ENCODE measurements at regions not wholly inside any gene's neighbourhood (a gene's known extent, or its start where the extent isn't known, plus 50 kb on each side); places are given as distances from the start of the nearest gene placed in this dataset.
A peak's percentile ranks its signal among the peaks of the same experiment; 100 is the strongest.

DNA sequence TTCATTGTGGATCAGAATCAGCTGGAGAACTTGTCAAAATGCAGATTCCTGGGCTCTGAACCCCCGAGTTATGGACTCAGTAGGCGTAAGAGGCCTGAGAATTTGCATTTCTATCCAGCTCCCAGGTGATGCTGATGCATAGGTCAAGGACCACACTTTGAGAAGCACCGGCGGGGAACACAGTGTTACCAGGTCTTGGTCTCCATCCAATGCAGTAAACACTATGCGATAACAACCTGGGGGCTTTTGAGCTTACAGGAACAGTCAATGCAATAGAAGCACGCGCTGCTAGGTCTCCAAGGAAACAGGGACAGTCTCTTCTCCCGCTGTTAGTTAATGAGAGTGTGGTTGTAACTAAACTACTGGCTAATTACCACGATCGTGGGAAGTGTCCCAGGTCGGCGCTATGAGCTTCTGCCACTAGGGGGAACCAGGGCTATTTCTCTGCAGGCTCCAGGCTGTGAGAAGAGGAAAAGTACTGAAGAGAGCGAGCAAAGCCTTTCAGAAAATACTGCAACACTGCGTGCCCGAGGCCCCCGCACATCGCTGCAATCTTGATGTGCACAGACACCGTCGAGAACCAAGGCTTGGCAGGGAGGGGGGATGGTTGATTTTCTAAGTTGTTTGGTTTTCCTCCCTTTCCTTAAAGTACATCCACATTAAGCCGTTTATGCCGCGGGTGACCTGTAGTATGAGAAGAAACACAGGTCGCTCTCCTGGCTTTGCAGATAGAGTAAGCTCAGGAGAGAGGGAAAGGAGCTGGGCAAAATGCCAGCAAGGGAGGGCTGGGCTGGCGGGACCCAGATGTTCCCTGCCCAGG, 52.0 kb upstream of the KCNA1 start:
- FAIRE-seq (peak; percentile 87), DNase-seq (ENCODE audit: extremely low spot score, insufficient read length, low read depth) (peak; percentile 68)

DNA sequence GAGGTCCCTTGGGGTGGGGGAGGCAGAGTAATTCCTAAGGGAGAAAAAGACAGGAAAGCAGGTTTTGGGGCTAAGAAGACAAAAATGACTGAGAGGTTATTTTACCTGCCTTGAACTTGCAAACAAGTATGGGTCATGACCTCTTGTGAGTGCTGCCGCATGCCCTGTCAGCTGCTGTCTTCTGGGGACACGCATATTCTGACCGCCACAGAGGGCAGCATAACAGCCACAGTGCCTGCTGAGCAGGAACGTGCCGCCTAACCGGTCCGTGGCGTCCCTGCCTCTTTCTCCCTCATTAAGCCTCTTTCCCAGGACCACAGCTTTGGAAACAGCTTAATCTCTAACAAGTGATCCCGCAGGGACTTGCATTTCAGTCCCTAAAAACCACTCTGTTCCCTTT, 51.3 kb upstream of the KCNA1 start:
- DNase-seq (ENCODE audit: extremely low spot score, insufficient read length, low read depth) (no peak), FAIRE-seq (no peak)

DNA sequence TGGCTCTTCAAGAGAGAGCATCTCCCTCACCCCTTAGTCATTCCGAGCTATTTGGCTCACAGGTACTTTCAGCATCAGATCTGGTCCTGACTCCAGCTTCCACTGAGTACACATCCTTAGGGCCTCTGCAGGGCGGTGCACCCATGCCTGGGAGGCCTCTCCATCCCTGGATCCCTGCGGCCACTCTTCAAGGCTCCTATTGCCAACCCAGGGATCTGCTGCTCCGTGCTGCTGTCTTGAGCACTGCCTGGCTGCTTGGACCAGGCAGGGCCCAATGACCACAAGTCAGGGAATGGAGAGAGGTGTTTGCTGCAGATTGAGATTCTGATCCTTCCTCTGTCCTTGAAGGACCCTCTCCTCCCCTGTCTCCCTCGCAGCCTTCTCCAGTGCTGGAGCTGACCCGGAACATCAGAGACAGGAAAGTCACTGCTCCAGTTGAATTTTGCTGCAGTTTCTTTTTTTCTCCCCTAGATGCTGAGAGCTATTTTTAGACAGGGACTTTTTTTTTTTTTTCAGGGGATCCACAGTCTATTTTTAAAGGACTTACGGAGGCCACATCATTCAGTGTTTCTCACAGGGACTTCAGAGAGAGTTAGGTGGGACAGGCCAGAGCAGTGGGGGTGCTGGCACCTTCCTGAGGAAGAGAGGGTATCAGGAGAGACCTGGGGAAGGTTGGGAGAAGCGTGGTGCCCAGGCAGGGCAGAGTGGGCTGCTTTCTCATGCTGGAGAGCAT, 50.1 kb upstream of the KCNA1 start:
- FAIRE-seq: no peak
- DNase-seq (ENCODE audit: extremely low spot score, insufficient read length, low read depth): no peak
